Urinary bladder (tissue), 3 donors: ENCODE measurements at regions not wholly inside any gene's neighbourhood (a gene's known extent, or its start where the extent isn't known, plus 50 kb on each side); places are given as distances from the start of the nearest gene placed in this dataset.

Experiments used
- DNase-seq: peaks from one replicate; pipeline ENCODE4 v3.0.0-alpha.2; 2015; ENCODE audit errors: extremely low spot score
- H3K27ac ChIP-seq: one replicate; pipeline ENCODE4 v1.5.1; 2013; ENCODE audit warnings: low read depth, mild to moderate bottlenecking, moderate library complexity
- H3K36me3 ChIP-seq: one replicate; pipeline ENCODE4 v1.6.1; 2013; ENCODE audit warnings: mild to moderate bottlenecking, moderate library complexity; ENCODE audit not compliant: insufficient read depth
- H3K4me1 ChIP-seq: one replicate; pipeline ENCODE4 v1.6.1; 2013; ENCODE audit warnings: mild to moderate bottlenecking, moderate library complexity; ENCODE audit not compliant: insufficient read depth
- H3K4me3 ChIP-seq: one replicate; pipeline ENCODE4 v1.5.1; 2013; ENCODE audit warnings: low read depth, low read length
- WGBS: extraction: QIAGEN DNeasy Blood & Tissue Kit; methylation state at CpG from one replicate; pipeline ENCODE4 v1.1.7; 2013; 5-methylcytosine and 5-hydroxymethylcytosine counted together
- donor health status: healthy with polysubstance abuse.
- donor health status: healthy.

- Histone ChIP-seq H3K27ac (no peak overlapping the region), H3K4me1 (peaks cover 5% of the 10 kb centered on the region), H3K36me3 (no peaks in the 10 kb centered on the region), H3K4me3 (no peak overlapping the region)
- WGBS: 94% methylated on average over 2 of the region's 2 CpGs
- no peak for DNase-seq
These were observed 213.5 kb upstream of the APCDD1 start for GRCh38 chr18:10240973-10241372.

- no peak for DNase-seq
- WGBS: 34% methylated on average over 1 of the region's 1 CpG
- H3K4me3 ChIP-seq: no peak overlapping the region
- no peaks in the 10 kb centered on the region for H3K36me3 ChIP-seq
- H3K4me1 ChIP-seq: peaks cover 5% of the 10 kb centered on the region
- H3K27ac ChIP-seq: no peak overlapping the region
These were observed 212.9 kb upstream of the APCDD1 start for GRCh38 chr18:10241579-10241978.

- 86% methylated on average over 7 of the region's 7 CpGs for WGBS
- no peak for DNase-seq
- Histone ChIP-seq H3K36me3 (no peaks in the 10 kb centered on the region), H3K4me3 (no peak overlapping the region), H3K27ac (no peak overlapping the region), H3K4me1 (peaks cover 3% of the 10 kb centered on the region)
These were observed 211.3 kb upstream of the APCDD1 start for GRCh38 chr18:10242936-10243680.

- H3K27ac ChIP-seq: no peak overlapping the region
- H3K36me3 ChIP-seq: no peaks in the 10 kb centered on the region
- no peak for DNase-seq
These were observed 210.1 kb upstream of the APCDD1 start for GRCh38 chr18:10244341-10244740.

GRCh38 chr18:10245031-10245845 lies 209.2 kb upstream of the APCDD1 start:
- 66% methylated on average over 11 of the region's 11 CpGs for WGBS
- Histone ChIP-seq H3K4me3 (no peak overlapping the region), H3K4me1 (peaks cover 3% of the 10 kb centered on the region), H3K27ac (no peak overlapping the region), H3K36me3 (no peaks in the 10 kb centered on the region)
- DNase-seq: no peak

More at GRCh38 chr18:10244341-10244740, 210.1 kb upstream of the APCDD1 start:
- WGBS: 55% methylated on average over 8 of the region's 8 CpGs
- Histone ChIP-seq H3K4me3 (no peak overlapping the region), H3K4me1 (peaks cover 3% of the 10 kb centered on the region)

- peaks cover 3% of the 10 kb centered on the region for H3K4me1 ChIP-seq
- 84% methylated on average over 6 of the region's 6 CpGs for WGBS
- no peaks in the 10 kb centered on the region for H3K36me3 ChIP-seq
- H3K27ac ChIP-seq: no peak overlapping the region
- H3K4me3 ChIP-seq: no peak overlapping the region
- DNase-seq: no peak
These were observed 208.6 kb upstream of the APCDD1 start for GRCh38 chr18:10245846-10246175.

GRCh38 chr18:10247021-10247741 lies 207.3 kb upstream of the APCDD1 start:
- peaks cover 3% of the 10 kb centered on the region for H3K4me1 ChIP-seq
- DNase-seq: no peak
- WGBS: 47% methylated on average over 21 of the region's 21 CpGs
- H3K4me3 ChIP-seq: no peak overlapping the region
- H3K27ac ChIP-seq: no peak overlapping the region
- no peaks in the 10 kb centered on the region for H3K36me3 ChIP-seq

GRCh38 chr18:10247742-10248082 lies 206.7 kb upstream of the APCDD1 start:
- Histone ChIP-seq H3K36me3 (no peaks in the 10 kb centered on the region), H3K27ac (no peak overlapping the region), H3K4me1 (peaks cover 3% of the 10 kb centered on the region), H3K4me3 (no peak overlapping the region)
- WGBS: 40% methylated on average over 10 of the region's 10 CpGs
- no peak for DNase-seq

GRCh38 chr18:10248738-10249137 lies 205.7 kb upstream of the APCDD1 start:
- H3K36me3 ChIP-seq: no peaks in the 10 kb centered on the region
- 95% methylated on average over 5 of the region's 5 CpGs for WGBS

GRCh38 chr18:10249270-10249669 lies 205.2 kb upstream of the APCDD1 start:
- H3K27ac ChIP-seq: no peak overlapping the region
- DNase-seq: no peak
- 83% methylated on average over 3 of the region's 3 CpGs for WGBS
- no peak overlapping the region for H3K4me3 ChIP-seq
- H3K4me1 ChIP-seq: peaks cover 2% of the 10 kb centered on the region
- H3K36me3 ChIP-seq: no peaks in the 10 kb centered on the region

More at GRCh38 chr18:10248738-10249137, 205.7 kb upstream of the APCDD1 start:
- no peak for DNase-seq
- Histone ChIP-seq H3K4me1 (peaks cover 3% of the 10 kb centered on the region), H3K27ac (no peak overlapping the region), H3K4me3 (no peak overlapping the region)

- Histone ChIP-seq H3K4me3 (no peak overlapping the region), H3K36me3 (no peaks in the 10 kb centered on the region), H3K27ac (no peak overlapping the region), H3K4me1 (no peaks in the 10 kb centered on the region)
- WGBS: 94% methylated on average over 1 of the region's 1 CpG
- no peak for DNase-seq
These were observed 204.6 kb upstream of the APCDD1 start for GRCh38 chr18:10249801-10250200.

- WGBS: 91% methylated on average over 4 of the region's 4 CpGs
- no peak for DNase-seq
These were observed 201.9 kb upstream of the APCDD1 start for GRCh38 chr18:10252494-10252893.

GRCh38 chr18:10252952-10253705 lies 201.3 kb upstream of the APCDD1 start:
- DNase-seq: no peak
- H3K27ac ChIP-seq: no peak overlapping the region
- WGBS: 78% methylated on average over 5 of the region's 5 CpGs

More at GRCh38 chr18:10252494-10252893, 201.9 kb upstream of the APCDD1 start:
- Histone ChIP-seq H3K27ac (no peak overlapping the region), H3K36me3 (no peaks in the 10 kb centered on the region), H3K4me3 (no peak overlapping the region), H3K4me1 (no peaks in the 10 kb centered on the region)

More at GRCh38 chr18:10252952-10253705, 201.3 kb upstream of the APCDD1 start:
- Histone ChIP-seq H3K4me3 (no peak overlapping the region), H3K36me3 (no peaks in the 10 kb centered on the region), H3K4me1 (no peaks in the 10 kb centered on the region)
